Tibial nerve (tissue), 4 donors: ENCODE measurements at regions not wholly inside any gene's neighbourhood (a gene's known extent, or its start where the extent isn't known, plus 50 kb on each side); places are given as distances from the start of the nearest gene placed in this dataset.

ENCODE experiments used
- DNase-seq, 2 donors: peaks; one replicate each; pipeline ENCODE4 v3.0.0-alpha.2; 2019; ENCODE audit warnings: low spot score in 2 of 2
- H3K27ac ChIP-seq, 4 donors: fragments of 200-600 bp; sonication (generic) in 3 of 4; one replicate each; pipeline ENCODE4 v1.5.1; 2017 to 2019; ENCODE audit warnings: mild to moderate bottlenecking in 1 of 4
- H3K27me3 ChIP-seq, 2 donors: fragments of 200-600 bp; sonication (generic) in 1 of 2; one replicate each; pipeline versions ENCODE4 v1.5.1 to v1.6.0; 2017 to 2019
- H3K36me3 ChIP-seq, 3 donors: fragments of 200-600 bp; sonication (generic); one replicate each; pipeline ENCODE4 v1.5.1; 2018 to 2019
- H3K4me1 ChIP-seq, 4 donors: fragments of 200-600 bp; sonication (generic) in 3 of 4; one replicate each; pipeline ENCODE4 v1.5.1; 2017 to 2019
- H3K4me3 ChIP-seq, 4 donors: fragments of 200-600 bp; sonication (generic) in 3 of 4; one replicate each; pipeline ENCODE4 v1.5.1; 2017 to 2019; ENCODE audit warnings: mild to moderate bottlenecking in 1 of 4, moderate library complexity in 1 of 4
- H3K9me3 ChIP-seq, 4 donors: fragments of 200-600 bp; sonication (generic) in 3 of 4; one replicate each; pipeline ENCODE4 v1.5.1; 2017 to 2019
- EP300 ChIP-seq, 2 donors: sonication (generic); formaldehyde crosslinking; IDR thresholded peaks; one replicate each; pipeline ENCODE4 v1.6.1; 2017; ENCODE audit warnings: antibody characterized with exemption in 2 of 2, mild to moderate bottlenecking in 1 of 2
- POLR2A ChIP-seq, 2 donors: fragments of 450-650 bp; IDR thresholded peaks; one replicate each; pipeline ENCODE4 v1.6.1; 2017; ENCODE audit warnings: antibody characterized with exemption in 2 of 2, mild to moderate bottlenecking in 2 of 2, moderate library complexity in 2 of 2
- WGBS, 2 donors: methylation state at CpG; one replicate each; pipeline ENCODE4 v1.1.5; 2018; 5-methylcytosine and 5-hydroxymethylcytosine counted together
- TF ChIP-seq, protein P1 (sequence below), 5 experiments: fragments of 200-600 bp in 3 of 5; fragments of 450-650 bp in 2 of 5; sonication (generic) in 3 of 5; IDR thresholded peaks; one replicate each; pipeline ENCODE4 v1.5.1; 2016 to 2019; ENCODE audit warnings: antibody characterized with exemption in 5 of 5, mild to moderate bottlenecking in 3 of 5, moderate library complexity in 2 of 5

DNA sequence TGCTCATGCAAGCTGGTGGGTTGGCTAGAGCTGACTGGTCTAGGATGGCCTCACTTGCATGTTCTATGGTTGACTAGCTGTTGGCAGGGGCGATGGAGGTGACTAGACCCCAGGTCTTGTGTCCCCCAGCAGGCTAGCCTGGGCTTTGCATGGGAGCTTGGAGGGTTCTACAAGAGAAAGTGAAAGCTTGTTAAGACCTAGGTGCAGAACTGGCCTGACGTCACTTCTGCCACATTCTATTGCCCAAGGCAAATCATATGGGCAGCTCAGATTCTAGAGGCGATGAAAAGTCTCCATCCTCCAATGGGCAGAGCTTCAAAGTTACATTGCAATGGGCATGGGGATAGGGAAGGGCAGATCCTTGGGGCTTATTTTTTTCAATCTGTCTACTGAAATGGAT lies 170.9 kb downstream of the MIAT start:
- Histone ChIP-seq H3K27ac (no peak overlapping the region), H3K4me3 (no peak overlapping the region), H3K4me1 (no peaks in the 10 kb centered on the region), H3K27me3 (no peaks in the 10 kb centered on the region), H3K36me3 (no peaks in the 10 kb centered on the region), H3K9me3 (no peaks in the 10 kb centered on the region)
- no peak for TF ChIP-seq POLR2A (IDR thresholded peaks at IDR 0.05)
- TF ChIP-seq, protein P1, sequence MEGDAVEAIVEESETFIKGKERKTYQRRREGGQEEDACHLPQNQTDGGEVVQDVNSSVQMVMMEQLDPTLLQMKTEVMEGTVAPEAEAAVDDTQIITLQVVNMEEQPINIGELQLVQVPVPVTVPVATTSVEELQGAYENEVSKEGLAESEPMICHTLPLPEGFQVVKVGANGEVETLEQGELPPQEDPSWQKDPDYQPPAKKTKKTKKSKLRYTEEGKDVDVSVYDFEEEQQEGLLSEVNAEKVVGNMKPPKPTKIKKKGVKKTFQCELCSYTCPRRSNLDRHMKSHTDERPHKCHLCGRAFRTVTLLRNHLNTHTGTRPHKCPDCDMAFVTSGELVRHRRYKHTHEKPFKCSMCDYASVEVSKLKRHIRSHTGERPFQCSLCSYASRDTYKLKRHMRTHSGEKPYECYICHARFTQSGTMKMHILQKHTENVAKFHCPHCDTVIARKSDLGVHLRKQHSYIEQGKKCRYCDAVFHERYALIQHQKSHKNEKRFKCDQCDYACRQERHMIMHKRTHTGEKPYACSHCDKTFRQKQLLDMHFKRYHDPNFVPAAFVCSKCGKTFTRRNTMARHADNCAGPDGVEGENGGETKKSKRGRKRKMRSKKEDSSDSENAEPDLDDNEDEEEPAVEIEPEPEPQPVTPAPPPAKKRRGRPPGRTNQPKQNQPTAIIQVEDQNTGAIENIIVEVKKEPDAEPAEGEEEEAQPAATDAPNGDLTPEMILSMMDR (IDR thresholded peaks at IDR 0.05) = no peak
- DNase-seq = no peak
- 82 to 90% methylated on average over 3 of the region's 3 CpGs for WGBS, 2 donors

DNA sequence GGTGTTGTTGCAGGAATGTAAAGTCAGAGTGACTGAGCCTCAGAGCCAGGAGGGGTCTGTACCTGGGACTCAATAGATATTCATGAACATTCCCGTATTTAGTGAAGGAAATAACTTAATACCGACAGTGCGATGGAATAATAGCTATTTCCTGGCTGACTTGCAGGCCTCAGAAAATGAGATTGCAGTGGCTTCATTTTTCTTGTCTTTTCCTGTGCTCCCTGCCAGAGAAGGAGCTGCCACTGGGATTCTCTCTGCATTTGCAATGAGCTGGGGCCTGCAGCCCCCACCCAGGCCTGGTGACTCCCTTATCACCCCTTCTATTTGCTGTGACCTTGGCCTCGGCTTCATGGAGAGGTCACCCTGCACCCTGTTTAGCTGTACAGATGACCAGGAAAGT lies 173.4 kb downstream of the MIAT start:
- DNase-seq = no peak
- H3K27me3 ChIP-seq = no peaks in the 10 kb centered on the region
- H3K36me3 ChIP-seq = no peaks in the 10 kb centered on the region
- TF ChIP-seq EP300 (IDR thresholded peaks at IDR 0.05) (no peak), POLR2A (IDR thresholded peaks at IDR 0.05) (no peak)
- TF ChIP-seq, protein P1 (IDR thresholded peaks at IDR 0.05) = no peak
- no peak overlapping the region for H3K4me3 ChIP-seq
- no peak overlapping the region for H3K27ac ChIP-seq
- H3K9me3 ChIP-seq = no peaks in the 10 kb centered on the region
- 63 to 69% methylated on average over 4 of the region's 4 CpGs for WGBS, 2 donors
- H3K4me1 ChIP-seq = no peaks in the 10 kb centered on the region

DNA sequence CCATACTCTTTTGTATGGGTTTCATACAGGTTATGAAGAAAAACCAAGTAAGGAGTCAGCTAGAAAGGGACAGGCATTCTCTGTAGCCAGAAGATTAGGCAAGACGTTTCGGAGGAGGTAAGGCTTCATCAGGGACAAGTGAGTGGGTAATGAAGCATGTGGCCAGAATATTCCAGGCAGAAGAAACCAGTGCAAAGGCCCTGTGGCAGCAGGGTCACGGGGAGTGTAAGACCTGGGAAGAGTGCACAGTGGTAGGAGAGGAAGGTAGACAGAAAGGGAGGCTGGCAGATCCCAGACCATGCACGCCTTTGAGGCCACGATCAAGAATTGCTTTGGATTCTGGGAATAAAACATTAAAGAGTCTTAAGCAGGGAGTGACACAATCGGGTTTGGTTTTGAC lies 177.6 kb downstream of the MIAT start:
- no peaks in the 10 kb centered on the region for H3K9me3 ChIP-seq
- no peak for TF ChIP-seq EP300 (IDR thresholded peaks at IDR 0.05)
- TF ChIP-seq, protein P1 (IDR thresholded peaks at IDR 0.05) = no peak
- no peak for TF ChIP-seq POLR2A (IDR thresholded peaks at IDR 0.05)
- no peak for DNase-seq
- no peak overlapping the region for H3K4me3 ChIP-seq
- H3K27ac ChIP-seq = no peak overlapping the region
- no peaks in the 10 kb centered on the region for H3K27me3 ChIP-seq
- WGBS, 2 donors = 86 to 91% methylated on average over 6 of the region's 6 CpGs
- no peaks in the 10 kb centered on the region for H3K36me3 ChIP-seq
- no peaks in the 10 kb centered on the region for H3K4me1 ChIP-seq

GRCh38 chr22:26835929-26836528 lies 178.6 kb downstream of the MIAT start:
- 35 to 36% methylated on average over 3 of the region's 3 CpGs for WGBS, 2 donors
- H3K27ac ChIP-seq = no peak overlapping the region
- H3K36me3 ChIP-seq = no peaks in the 10 kb centered on the region
- peak; percentile 16 to 32 for DNase-seq
- H3K4me1 ChIP-seq = no peaks in the 10 kb centered on the region
- no peak overlapping the region for H3K4me3 ChIP-seq
- TF ChIP-seq, protein P1 (IDR thresholded peaks at IDR 0.05) = peak in 4 of 5 experiments; percentile 35 to 52 (median 40)
- TF ChIP-seq POLR2A (IDR thresholded peaks at IDR 0.05) = no peak
- H3K9me3 ChIP-seq = no peaks in the 10 kb centered on the region
- no peaks in the 10 kb centered on the region for H3K27me3 ChIP-seq

DNA sequence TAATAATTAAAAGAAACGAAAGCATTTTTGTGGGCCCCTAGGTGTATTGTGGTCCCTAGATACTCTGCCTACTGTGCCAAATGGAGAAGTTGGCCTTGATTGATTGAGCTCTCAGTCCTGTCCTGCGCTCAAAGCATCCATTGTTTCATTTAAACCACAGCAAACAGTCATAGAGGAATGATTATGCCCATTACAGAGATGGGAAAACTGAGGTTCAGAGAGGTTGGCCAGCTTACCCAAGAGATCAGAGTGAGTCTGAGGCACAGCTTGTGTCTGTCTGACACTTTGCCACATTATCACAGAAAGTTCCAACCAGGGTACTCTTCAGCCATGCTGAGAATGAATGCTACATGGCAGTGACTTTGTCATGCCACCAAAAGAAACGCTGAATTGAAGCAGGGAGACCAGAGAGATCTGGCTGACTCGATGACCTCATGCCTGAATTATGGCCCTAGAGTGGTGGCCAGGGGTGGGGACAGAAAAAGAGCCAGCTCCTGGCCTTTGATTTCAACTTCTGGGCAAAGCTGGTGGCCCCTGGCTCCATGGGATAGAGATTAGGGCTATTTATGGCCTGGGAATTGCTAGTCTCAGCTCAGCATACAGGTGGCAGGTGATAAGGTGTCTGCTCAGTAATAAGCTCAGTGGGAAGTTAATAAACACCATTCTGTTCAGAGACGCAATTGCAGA lies 180.5 kb downstream of the MIAT start:
- WGBS, 2 donors = 42 to 47% methylated on average over 5 of the region's 5 CpGs
- H3K9me3 ChIP-seq = no peaks in the 10 kb centered on the region
- no peaks in the 10 kb centered on the region for H3K4me1 ChIP-seq
- no peak for TF ChIP-seq POLR2A (IDR thresholded peaks at IDR 0.05)
- TF ChIP-seq, protein P1 (IDR thresholded peaks at IDR 0.05) = no peak
- TF ChIP-seq EP300 (IDR thresholded peaks at IDR 0.05) = no peak
- H3K4me3 ChIP-seq = no peak overlapping the region
- DNase-seq = no peak
- no peaks in the 10 kb centered on the region for H3K27me3 ChIP-seq
- no peaks in the 10 kb centered on the region for H3K36me3 ChIP-seq
- no peak overlapping the region for H3K27ac ChIP-seq
